Breast epithelium (tissue), 3 donors: ENCODE measurements at regions not wholly inside any gene's neighbourhood (a gene's known extent, or its start where the extent isn't known, plus 50 kb on each side); places are given as distances from the start of the nearest gene placed in this dataset.

Experiments
- POLR2A ChIP-seq: fragments of 450-650 bp; IDR thresholded peaks from one replicate; pipeline ENCODE4 v1.6.1; 2016; ENCODE audit warnings: antibody characterized with exemption, mild to moderate bottlenecking, moderate library complexity
- POLR2AphosphoS5 ChIP-seq, 3 donors: sonication (generic); formaldehyde crosslinking; IDR thresholded peaks; one replicate each; pipeline ENCODE4 v1.6.1; 2017; ENCODE audit warnings: antibody characterized with exemption in 3 of 3
- TF ChIP-seq, protein P1 (sequence below), 3 donors: fragments of 450-650 bp; IDR thresholded peaks; one replicate each; pipeline ENCODE4 v1.5.1; 2016 to 2017; ENCODE audit warnings: antibody characterized with exemption in 3 of 3, mild to moderate bottlenecking in 3 of 3, moderate library complexity in 3 of 3

DNA sequence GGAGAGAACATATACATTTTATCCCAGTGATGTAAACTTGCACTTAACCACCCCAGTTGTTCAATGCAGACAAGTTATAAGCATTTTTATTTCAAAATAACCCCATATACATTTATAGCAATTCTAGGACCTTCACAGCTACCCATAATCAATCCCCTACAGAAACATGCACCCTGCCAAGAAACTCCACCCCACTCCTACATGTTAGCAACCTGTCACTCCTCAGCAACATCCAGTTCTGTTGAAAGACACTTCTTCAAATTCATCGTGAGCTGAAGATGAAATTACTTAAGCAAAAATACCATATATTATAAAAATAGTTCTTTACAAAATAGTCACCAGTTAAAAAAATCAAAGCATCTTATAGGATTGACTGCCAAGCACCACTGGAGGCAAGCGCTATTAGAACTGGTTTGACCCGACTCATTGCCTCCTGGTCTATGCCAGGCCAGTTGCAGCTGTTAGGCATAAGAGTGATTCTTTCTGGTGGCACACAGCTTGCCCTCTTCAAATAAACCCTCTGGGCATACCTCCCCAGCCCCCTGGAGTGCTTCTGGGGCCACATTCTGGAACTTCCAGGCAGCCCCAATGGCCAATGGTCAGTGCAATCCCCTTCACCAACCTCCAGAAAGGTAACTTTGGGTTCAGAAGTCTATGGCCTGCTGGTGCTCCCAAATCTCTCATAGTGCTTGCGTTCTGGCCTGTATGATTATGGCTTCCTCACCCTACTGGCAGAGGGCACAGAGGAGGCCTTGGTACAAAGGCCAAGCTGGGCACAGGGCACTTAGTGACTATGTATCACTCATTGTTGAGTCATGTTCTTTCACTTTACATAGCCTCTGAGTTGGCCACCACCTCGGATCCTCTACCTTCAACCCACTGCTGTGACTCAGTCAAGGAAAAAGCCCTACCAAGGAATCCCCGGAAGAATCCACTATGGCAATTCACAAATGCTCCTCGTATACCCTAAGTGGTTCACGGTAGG lies 72.2 kb upstream of the RALGPS2 start:
- TF ChIP-seq, protein P1, sequence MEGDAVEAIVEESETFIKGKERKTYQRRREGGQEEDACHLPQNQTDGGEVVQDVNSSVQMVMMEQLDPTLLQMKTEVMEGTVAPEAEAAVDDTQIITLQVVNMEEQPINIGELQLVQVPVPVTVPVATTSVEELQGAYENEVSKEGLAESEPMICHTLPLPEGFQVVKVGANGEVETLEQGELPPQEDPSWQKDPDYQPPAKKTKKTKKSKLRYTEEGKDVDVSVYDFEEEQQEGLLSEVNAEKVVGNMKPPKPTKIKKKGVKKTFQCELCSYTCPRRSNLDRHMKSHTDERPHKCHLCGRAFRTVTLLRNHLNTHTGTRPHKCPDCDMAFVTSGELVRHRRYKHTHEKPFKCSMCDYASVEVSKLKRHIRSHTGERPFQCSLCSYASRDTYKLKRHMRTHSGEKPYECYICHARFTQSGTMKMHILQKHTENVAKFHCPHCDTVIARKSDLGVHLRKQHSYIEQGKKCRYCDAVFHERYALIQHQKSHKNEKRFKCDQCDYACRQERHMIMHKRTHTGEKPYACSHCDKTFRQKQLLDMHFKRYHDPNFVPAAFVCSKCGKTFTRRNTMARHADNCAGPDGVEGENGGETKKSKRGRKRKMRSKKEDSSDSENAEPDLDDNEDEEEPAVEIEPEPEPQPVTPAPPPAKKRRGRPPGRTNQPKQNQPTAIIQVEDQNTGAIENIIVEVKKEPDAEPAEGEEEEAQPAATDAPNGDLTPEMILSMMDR (IDR thresholded peaks at IDR 0.05), result no peak
- TF ChIP-seq POLR2A (no peak), POLR2AphosphoS5 (IDR thresholded peaks at IDR 0.05) (no peak)
